H1 (cell line): ENCODE measurements at regions not wholly inside any gene's neighbourhood (a gene's known extent, or its start where the extent isn't known, plus 50 kb on each side); places are given as distances from the start of the nearest gene placed in this dataset.

Source experiments
- CTCF ChIA-PET: fragments of 300-600 bp; sonication (Branson Sonifier 250); formaldehyde crosslinking; loops from one replicate; lab custom pipeline; 2021; ENCODE audit not compliant: partially characterized antibody; lab: Charles Lee
- POLR2A ChIA-PET: fragments of 300-600 bp; sonication (Branson Sonifier 250); formaldehyde crosslinking; loops from one replicate; lab custom pipeline; 2021; ENCODE audit warnings: inconsistent platforms; ENCODE audit not compliant: partially characterized antibody; lab: Charles Lee
- DNase-seq, 2 experiments: peaks; one replicate each; pipeline versions ENCODE4 v3.0.0 to v3.0.0-alpha.2; 2010 to 2022; ENCODE audit warnings: low spot score in 2 of 2, low read depth in 1 of 2, mixed read lengths in 1 of 2
- FAIRE-seq: peaks from 2 replicates; lab custom pipeline; 2011; peaks lifted over from hg19 to GRCh38; lab: Jason Lieb, UNC
- H2AFZ ChIP-seq: 2 replicates; pipeline ENCODE4 v1.8.1; 2012; ENCODE audit warnings: low read length, inconsistent platforms
- H2AK5ac ChIP-seq: 2 replicates; pipeline ENCODE4 v1.6.1; 2013; ENCODE audit warnings: low read depth, low read length
- H2BK120ac ChIP-seq: replicated peaks from 2 replicates; pipeline ENCODE3; 2013; ENCODE audit warnings: low read depth, low read length, inconsistent platforms
- H2BK12ac ChIP-seq: 2 replicates; pipeline ENCODE4 v1.6.1; 2013; ENCODE audit warnings: low read depth, low read length
- H2BK15ac ChIP-seq: 2 replicates; pipeline ENCODE4 v1.6.1; 2013; ENCODE audit warnings: low read length
- H2BK20ac ChIP-seq: 2 replicates; pipeline ENCODE4 v1.6.1; 2013; ENCODE audit warnings: low read length
- H2BK5ac ChIP-seq: 2 replicates; pipeline ENCODE4 v1.6.1; 2013; ENCODE audit warnings: low read depth, low read length
- H3K14ac ChIP-seq: 2 replicates; pipeline ENCODE4 v1.6.1; 2013; ENCODE audit warnings: inconsistent platforms; ENCODE audit not compliant: insufficient read length
- H3K18ac ChIP-seq: 2 replicates; pipeline ENCODE4 v1.6.1; 2013; ENCODE audit warnings: low read length; ENCODE audit errors: extremely low read depth
- H3K23ac ChIP-seq: 2 replicates; pipeline ENCODE4 v1.6.1; 2013; ENCODE audit warnings: inconsistent platforms; ENCODE audit not compliant: insufficient read length
- H3K23me2 ChIP-seq: 2 replicates; pipeline ENCODE4 v1.6.1; 2013; ENCODE audit warnings: low read depth, low read length
- H3K27ac ChIP-seq: 2 replicates; pipeline ENCODE4 v1.6.1; 2011; ENCODE audit warnings: low read depth, low read length, inconsistent platforms
- H3K27me3 ChIP-seq, 4 experiments: replicated peaks in 1 of 4; 1 replicate in 1 of 4; 2 replicates in 3 of 4; pipeline versions ENCODE4 v1.6.1 to v1.8.1; 2011 to 2013; ENCODE audit warnings: low read length in 3 of 4, mild to moderate bottlenecking in 3 of 4, inconsistent platforms in 2 of 4, mixed read lengths in 2 of 4, moderate library complexity in 1 of 4; ENCODE audit not compliant: control insufficient read depth in 3 of 4, insufficient read depth in 3 of 4; ENCODE audit errors: extremely low read depth in 1 of 4
- H3K36me3 ChIP-seq, 4 experiments: 2 replicates each; pipeline versions ENCODE4 v1.6.1 to v1.8.1; 2011 to 2013; ENCODE audit warnings: mild to moderate bottlenecking in 4 of 4, low read length in 3 of 4, moderate library complexity in 2 of 4, control low read depth in 1 of 4, inconsistent platforms in 1 of 4; ENCODE audit not compliant: insufficient read depth in 4 of 4, control insufficient read depth in 2 of 4
- H3K4ac ChIP-seq: replicated peaks from 2 replicates; pipeline ENCODE3; 2013; ENCODE audit warnings: low read length, low read depth, mixed read lengths, inconsistent platforms; ENCODE audit not compliant: insufficient read length
- H3K4me1 ChIP-seq, 4 experiments: replicated peaks in 1 of 4; 1 replicate in 1 of 4; 2 replicates in 3 of 4; pipeline versions ENCODE4 v1.6.1 to v1.8.1; 2011 to 2013; ENCODE audit warnings: low read length in 3 of 4, inconsistent platforms in 2 of 4, mixed read lengths in 1 of 4; ENCODE audit not compliant: insufficient read depth in 4 of 4, control insufficient read depth in 3 of 4
- H3K4me2 ChIP-seq, 2 experiments: 2 replicates each; pipeline versions ENCODE4 v1.6.1 to v1.8.1; 2011 to 2013; ENCODE audit warnings: low read depth in 2 of 2, low read length in 2 of 2, control low read depth in 1 of 2, inconsistent platforms in 1 of 2, mild to moderate bottlenecking in 1 of 2; ENCODE audit not compliant: insufficient read depth in 1 of 2
- H3K4me3 ChIP-seq, 4 experiments: fragments of 200-600, 300-600 bp in 1 of 4; sonication (generic), shearing (Covaris generic), sonication (Bioruptor Twin) in 1 of 4; 2 replicates each; pipeline versions ENCODE4 v1.5.1 to v1.8.1; 2011 to 2016; ENCODE audit warnings: low read length in 4 of 4, low read depth in 3 of 4, control low read depth in 2 of 4, inconsistent platforms in 2 of 4, mild to moderate bottlenecking in 2 of 4, mixed read lengths in 1 of 4, moderate library complexity in 1 of 4; ENCODE audit not compliant: insufficient read depth in 2 of 4; ENCODE audit errors: extremely low read depth in 1 of 4
- H3K56ac ChIP-seq: replicated peaks from 2 replicates; pipeline ENCODE3; 2013; ENCODE audit warnings: low read depth, mild to moderate bottlenecking, mixed read lengths, low read length, inconsistent platforms; ENCODE audit not compliant: insufficient read length
- H3K79me1 ChIP-seq: 2 replicates; pipeline ENCODE4 v1.6.1; 2013; ENCODE audit warnings: low read depth, low read length, control low read depth
- H3K79me2 ChIP-seq, 2 experiments: 2 replicates each; pipeline versions ENCODE4 v1.6.1 to v1.8.1; 2012 to 2013; ENCODE audit warnings: low read length in 2 of 2, mild to moderate bottlenecking in 2 of 2, inconsistent platforms in 1 of 2; ENCODE audit not compliant: insufficient read depth in 2 of 2, control insufficient read depth in 1 of 2
- H3K9ac ChIP-seq, 4 experiments: replicated peaks in 1 of 4; 1 replicate in 1 of 4; 2 replicates in 3 of 4; pipeline versions ENCODE4 v1.6.1 to v1.8.1; 2011 to 2013; ENCODE audit warnings: low read depth in 3 of 4, low read length in 3 of 4, control low read depth in 2 of 4, mild to moderate bottlenecking in 2 of 4, moderate library complexity in 2 of 4, inconsistent platforms in 1 of 4; ENCODE audit errors: extremely low read depth in 1 of 4
- H3K9me3 ChIP-seq, 2 experiments: 2 replicates each; pipeline versions ENCODE4 v1.6.1 to v1.8.1; 2012 to 2013; ENCODE audit warnings: mild to moderate bottlenecking in 2 of 2, moderate library complexity in 2 of 2, control low read depth in 1 of 2, inconsistent platforms in 1 of 2, low read depth in 1 of 2, low read length in 1 of 2, mixed read lengths in 1 of 2; ENCODE audit not compliant: insufficient read depth in 2 of 2
- H4K20me1 ChIP-seq, 2 experiments: replicated peaks in 1 of 2; 2 replicates each; pipeline versions ENCODE3 to v1.8.1; 2011 to 2013; ENCODE audit warnings: inconsistent platforms in 2 of 2, low read length in 2 of 2, mild to moderate bottlenecking in 1 of 2; ENCODE audit not compliant: insufficient read depth in 2 of 2, control insufficient read depth in 1 of 2
- H4K5ac ChIP-seq: 2 replicates; pipeline ENCODE4 v1.6.1; 2013; ENCODE audit warnings: low read length, low read depth, mixed read lengths, inconsistent platforms; ENCODE audit not compliant: insufficient read length
- H4K8ac ChIP-seq: 2 replicates; pipeline ENCODE4 v1.8.0; 2013; ENCODE audit warnings: mild to moderate bottlenecking, moderate library complexity, low read length, inconsistent platforms; ENCODE audit not compliant: insufficient read depth; ENCODE audit errors: extremely low read depth
- H4K91ac ChIP-seq: replicated peaks from 2 replicates; pipeline ENCODE3; 2013; ENCODE audit warnings: low read length, mixed read lengths, inconsistent platforms; ENCODE audit not compliant: insufficient read length
- BCL11A ChIP-seq, 2 experiments: IDR thresholded peaks; one replicate each; pipeline ENCODE4 v1.6.1; 2011; ENCODE audit warnings: low read depth in 2 of 2, low read length in 2 of 2, mild to moderate bottlenecking in 2 of 2
- BRCA1 ChIP-seq: IDR thresholded peaks from 2 replicates; pipeline ENCODE4 v1.6.1; 2012; ENCODE audit warnings: low read depth, low read length, improper control_type of control experiment
- CREB1 ChIP-seq: IDR thresholded peaks from 2 replicates; pipeline ENCODE4 v1.6.1; 2012; ENCODE audit warnings: inconsistent platforms
- EGR1 ChIP-seq: IDR thresholded peaks from 2 replicates; pipeline ENCODE4 v1.6.1; 2011; ENCODE audit warnings: low read depth, low read length, borderline replicate concordance
- EP300 ChIP-seq, 2 experiments: IDR thresholded peaks; 1 replicate in 1 of 2; 2 replicates in 1 of 2; pipeline ENCODE4 v1.6.1; 2011 to 2012; ENCODE audit warnings: low read depth in 2 of 2, low read length in 2 of 2, mild to moderate bottlenecking in 2 of 2, borderline replicate concordance in 1 of 2, inconsistent platforms in 1 of 2, moderate library complexity in 1 of 2
- GTF2F1 ChIP-seq: IDR thresholded peaks from 2 replicates; pipeline ENCODE4 v1.6.1; 2012; ENCODE audit warnings: low read depth, low read length, improper control_type of control experiment, borderline replicate concordance
- HDAC2 ChIP-seq, 2 experiments: fragments of 300-600 bp in 1 of 2; sonication (generic) in 1 of 2; IDR thresholded peaks; 2 replicates each; pipeline ENCODE4 v1.6.1; 2011 to 2012; ENCODE audit warnings: low read depth in 2 of 2, low read length in 2 of 2, mild to moderate bottlenecking in 2 of 2, moderate library complexity in 2 of 2, borderline replicate concordance in 1 of 2, inconsistent platforms in 1 of 2
- JUN ChIP-seq: IDR thresholded peaks from 2 replicates; pipeline ENCODE4 v1.6.1; 2011; ENCODE audit warnings: low read depth, mild to moderate bottlenecking, improper control_type of control experiment, low read length
- KDM1A ChIP-seq: fragments of 200-600, 300-600 bp; sonication (generic); IDR thresholded peaks from 2 replicates; pipeline ENCODE4 v1.7.1; 2016; ENCODE audit warnings: mild to moderate bottlenecking, low read length, borderline replicate concordance
- KDM5A ChIP-seq: fragments of 200-600 bp; IDR thresholded peaks from 2 replicates; pipeline ENCODE4 v1.7.1; 2012; ENCODE audit warnings: mild to moderate bottlenecking, low read length, inconsistent platforms, mixed read lengths
- RNF2 ChIP-seq: fragments of 200-900, 300-1000 bp; sonication (generic); IDR thresholded peaks from 2 replicates; pipeline ENCODE4 v1.7.1; 2016; ENCODE audit warnings: borderline replicate concordance, low read depth, mild to moderate bottlenecking, antibody characterized with exemption, low read length; ENCODE audit not compliant: poor library complexity, severe bottlenecking; ENCODE audit errors: missing control alignments
- SAP30 ChIP-seq: fragments of 300-600 bp; sonication (generic); IDR thresholded peaks from 2 replicates; pipeline ENCODE4 v1.7.1; 2012; ENCODE audit warnings: low read length, moderate library complexity, mild to moderate bottlenecking, inconsistent platforms; ENCODE audit not compliant: insufficient read depth, insufficient replicate concordance
- WGBS, 2 experiments: shearing (Covaris generic) in 1 of 2; methylation state at CpG; one replicate each; pipeline versions ENCODE4 v1.1.6 to v1.1.7; 2013 to 2015; ENCODE audit warnings: low lambda C conversion rate in 2 of 2, mixed read lengths in 2 of 2, inconsistent platforms in 1 of 2, low coverage in 1 of 2, missing lambda C conversion rate in 1 of 2; ENCODE audit not compliant: insufficient replicate concordance in 2 of 2, insufficient coverage in 1 of 2, insufficient read length in 1 of 2; ENCODE audit errors: extremely low coverage in 1 of 2, missing lambda C conversion rate in 1 of 2; 5-methylcytosine and 5-hydroxymethylcytosine counted together

DNA sequence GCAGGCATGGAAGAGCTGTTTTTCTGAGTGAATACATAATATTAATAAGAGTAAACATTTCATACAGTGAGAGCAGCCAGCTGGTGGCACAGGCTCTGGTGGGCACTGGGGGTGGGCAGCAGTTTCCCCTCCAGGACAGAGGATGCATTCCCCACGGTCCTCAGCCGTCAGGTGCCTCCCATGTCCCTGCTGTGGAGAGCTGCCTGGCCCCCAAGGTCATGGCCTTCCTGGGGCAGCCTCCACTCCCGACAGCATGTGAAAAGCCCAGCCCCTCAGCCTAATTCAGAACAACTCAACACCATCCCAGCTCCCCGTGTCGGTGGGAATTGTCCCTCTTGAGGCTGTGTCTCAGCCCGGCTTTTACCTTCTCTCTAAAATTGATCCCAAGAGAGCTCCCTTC lies 147.4 kb downstream of the GALR1 start:
- no peak overlapping the region for H4K91ac ChIP-seq
- peaks cover 0 to 3% of the 10 kb centered on the region in 2 experiments for H4K20me1 ChIP-seq
- H2BK12ac ChIP-seq = no peak overlapping the region
- no peak overlapping the region for H3K14ac ChIP-seq
- H2BK15ac ChIP-seq = no peak overlapping the region
- no peak overlapping the region for H2BK120ac ChIP-seq
- peaks cover 0 to 5% of the 10 kb centered on the region in 2 experiments; a peak in 2 of 4 replicates for H3K9me3 ChIP-seq
- no peaks in the 10 kb centered on the region for H3K79me2 ChIP-seq
- WGBS, 2 experiments = 93% methylated on average over 6 of the region's 6 CpGs; no CpG with 5 or more reads in 1 of the 2 experiments
- H3K56ac ChIP-seq = no peak overlapping the region
- no peak overlapping the region for H2AK5ac ChIP-seq
- CTCF ChIA-PET = interaction anchor here (0.7 to 1.5 kb wide), 3 partner anchors 16 to 255 kb away, joined by 3 to 5 read pairs (median 3); no protein-coding TSS in a partner anchor
- H4K5ac ChIP-seq = no peak overlapping the region
- no peak overlapping the region for H4K8ac ChIP-seq
- H3K9ac ChIP-seq = no peak overlapping the region
- H3K36me3 ChIP-seq = no peaks in the 10 kb centered on the region; a peak in 1 of 8 replicates
- no peak overlapping the region for H2AFZ ChIP-seq
- DNase-seq (no peak), FAIRE-seq (no peak)
- no peak overlapping the region for H3K4me3 ChIP-seq
- peaks cover 5% of the 10 kb centered on the region for H3K23me2 ChIP-seq
- H3K4me1 ChIP-seq = no peaks in the 10 kb centered on the region
- H3K23ac ChIP-seq = no peak overlapping the region
- no peak overlapping the region for H2BK5ac ChIP-seq
- H3K27me3 ChIP-seq = no peaks in the 10 kb centered on the region
- H2BK20ac ChIP-seq = no peak overlapping the region
- H3K4ac ChIP-seq = no peak overlapping the region
- POLR2A ChIA-PET = no interaction called here
- no peak overlapping the region for H3K4me2 ChIP-seq
- no peak overlapping the region for H3K18ac ChIP-seq
- no peak overlapping the region for H3K27ac ChIP-seq
- H3K79me1 ChIP-seq = no peaks in the 10 kb centered on the region
- TF ChIP-seq EP300 (IDR thresholded peaks at IDR 0.05; ENCODE audit: borderline replicate concordance in 1 of 2, low read depth in 2 of 2, low read length in 2 of 2) = no peak
- TF ChIP-seq RNF2 = no peak
- no peak for TF ChIP-seq KDM5A
- no peak for TF ChIP-seq SAP30
- no peak for TF ChIP-seq KDM1A
- no peak for TF ChIP-seq JUN
- TF ChIP-seq HDAC2 (IDR thresholded peaks at IDR 0.05; ENCODE audit: borderline replicate concordance in 1 of 2, low read depth in 2 of 2, low read length in 2 of 2) = no peak
- no peak for TF ChIP-seq GTF2F1
- TF ChIP-seq BCL11A (IDR thresholded peaks at IDR 0.05; ENCODE audit: low read depth in 2 of 2, low read length in 2 of 2) = no peak
- no peak for TF ChIP-seq EGR1
- no peak for TF ChIP-seq BRCA1
- TF ChIP-seq CREB1 = no peak
